HG03378 (cell line): ENCODE measurements at regions not wholly inside any gene's neighbourhood (a gene's known extent, or its start where the extent isn't known, plus 50 kb on each side); places are given as distances from the start of the nearest gene placed in this dataset.

ENCODE experiments used
- ATAC-seq: cut with Tn5 transposase; IDR thresholded peaks from one replicate; pipeline ENCODE4 v1.9.1; 2021; ENCODE audit warnings: mild to moderate bottlenecking, moderate library complexity; ENCODE audit not compliant: unreplicated experiment

DNA sequence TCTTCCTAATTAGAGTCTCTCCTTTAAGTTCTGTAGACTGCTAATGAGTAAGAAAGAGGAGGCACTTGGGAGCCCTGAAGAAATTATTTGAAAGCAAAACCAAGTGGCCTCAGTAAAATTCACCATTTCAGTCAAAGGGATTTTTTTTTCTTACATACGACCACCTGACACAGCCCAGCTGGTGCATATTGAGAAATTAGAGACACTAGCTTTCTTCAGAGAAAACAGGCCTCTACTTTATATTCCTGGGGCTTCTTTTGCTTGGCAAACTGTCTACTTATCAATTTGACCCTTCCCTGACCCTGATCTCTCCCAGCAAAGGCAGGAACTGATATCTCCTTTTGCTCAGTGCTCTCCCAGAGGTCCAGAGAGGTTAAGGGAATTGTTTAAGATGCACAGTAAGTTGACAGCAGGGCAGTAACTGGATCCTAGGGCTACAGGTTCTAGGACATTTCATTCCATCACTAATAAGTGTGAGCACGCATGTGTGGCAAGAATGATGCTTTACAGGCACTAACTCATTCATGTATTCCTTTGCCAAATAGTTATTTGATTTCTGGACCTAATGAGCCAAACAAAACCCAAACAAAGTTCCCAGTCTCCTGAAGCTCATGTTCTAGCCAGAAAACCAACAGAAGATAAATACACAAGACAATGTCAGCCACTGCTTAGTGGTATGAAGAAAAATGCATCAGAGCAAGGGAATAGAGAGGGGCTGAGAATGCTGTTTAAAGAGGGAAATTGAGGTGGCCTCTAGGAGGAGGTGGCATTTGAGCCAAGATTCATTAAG is 467.6 kb downstream of the SOX6 start:
- ATAC-seq: no peak

- no peak for ATAC-seq
These were observed 466.8 kb downstream of the SOX6 start for GRCh38 chr11:15889363-15890030.

- no peak for ATAC-seq
These were observed 466.2 kb downstream of the SOX6 start for GRCh38 chr11:15890031-15890713.

- no peak for ATAC-seq
These were observed 463.3 kb downstream of the SOX6 start for GRCh38 chr11:15893080-15893492.

- ATAC-seq: no peak
These were observed 460.3 kb downstream of the SOX6 start for GRCh38 chr11:15896026-15896425.

DNA sequence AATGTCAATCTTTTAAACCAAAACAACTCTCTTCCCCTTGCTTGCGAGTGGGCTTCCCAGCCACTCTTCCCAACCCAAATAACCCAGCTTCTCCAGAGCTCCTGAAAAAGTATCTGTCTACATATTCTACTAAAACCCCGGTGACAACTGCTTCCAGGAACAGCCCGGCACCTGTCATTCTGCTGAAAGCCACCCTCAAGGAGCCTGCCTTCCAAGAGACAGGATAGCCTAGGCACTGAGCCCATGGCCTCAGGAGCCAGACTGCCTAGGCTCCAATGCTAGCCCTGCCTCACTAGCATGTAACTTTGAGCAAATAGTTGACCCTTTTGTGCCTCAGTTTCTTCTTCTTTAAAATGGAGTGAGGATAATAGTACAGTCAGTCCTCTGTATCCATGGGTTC is 459.8 kb downstream of the SOX6 start:
- ATAC-seq: no peak

DNA sequence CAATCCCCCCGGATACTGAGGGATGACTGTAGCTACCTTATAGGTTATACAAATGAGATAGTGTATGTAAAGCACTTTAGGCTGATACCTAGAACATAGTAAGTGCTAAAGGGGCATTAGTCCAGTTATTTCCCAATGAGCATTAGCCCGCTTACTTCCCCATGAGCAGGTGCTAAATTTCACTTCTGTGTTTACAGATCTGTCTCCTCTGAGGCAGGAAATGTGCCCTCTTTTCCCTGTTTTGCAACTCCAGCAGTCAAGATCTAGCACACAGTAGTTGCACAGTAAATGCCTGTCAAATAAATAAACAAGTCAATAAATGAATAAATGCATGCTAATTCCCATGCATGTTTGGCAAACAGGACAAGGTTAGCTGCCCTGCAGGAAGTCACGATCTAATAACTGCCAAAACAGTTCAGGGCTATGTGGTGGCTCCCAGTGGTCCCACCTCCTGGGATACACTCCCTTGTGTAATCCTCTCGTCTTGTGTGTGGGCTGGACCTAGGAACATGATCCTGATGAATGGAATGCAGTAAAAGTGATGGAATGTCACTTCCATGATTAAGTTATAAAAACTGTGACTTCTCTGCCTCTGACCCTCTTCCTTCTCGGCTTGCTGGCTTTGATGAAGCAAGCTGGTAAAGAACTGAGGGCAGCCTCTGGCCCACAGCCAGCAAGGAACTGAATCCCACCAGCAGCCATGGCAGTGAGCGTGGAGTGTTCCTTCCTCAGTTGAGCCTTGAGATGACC is 459.0 kb downstream of the SOX6 start:
- no peak for ATAC-seq

DNA sequence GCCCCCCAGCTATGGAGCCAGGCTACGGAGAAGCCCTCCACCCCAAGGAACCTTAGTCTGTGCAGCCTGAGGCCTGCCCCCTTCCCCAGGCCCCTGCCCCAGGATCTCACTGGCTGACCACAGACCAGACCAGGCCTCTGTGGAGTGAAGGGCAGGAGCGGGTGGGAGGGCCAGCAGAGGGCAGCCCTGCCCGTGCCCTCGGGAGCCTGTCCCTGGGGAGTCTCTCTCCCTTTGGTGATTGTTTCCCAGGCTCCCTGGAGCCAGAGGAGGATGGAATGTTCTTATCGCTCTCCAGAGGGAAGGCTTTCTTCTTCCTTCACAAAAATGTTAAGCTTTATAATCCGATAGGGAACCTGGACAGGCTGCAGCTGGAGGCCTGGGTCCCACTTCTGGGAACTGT is 455.3 kb downstream of the SOX6 start:
- ATAC-seq: no peak

DNA sequence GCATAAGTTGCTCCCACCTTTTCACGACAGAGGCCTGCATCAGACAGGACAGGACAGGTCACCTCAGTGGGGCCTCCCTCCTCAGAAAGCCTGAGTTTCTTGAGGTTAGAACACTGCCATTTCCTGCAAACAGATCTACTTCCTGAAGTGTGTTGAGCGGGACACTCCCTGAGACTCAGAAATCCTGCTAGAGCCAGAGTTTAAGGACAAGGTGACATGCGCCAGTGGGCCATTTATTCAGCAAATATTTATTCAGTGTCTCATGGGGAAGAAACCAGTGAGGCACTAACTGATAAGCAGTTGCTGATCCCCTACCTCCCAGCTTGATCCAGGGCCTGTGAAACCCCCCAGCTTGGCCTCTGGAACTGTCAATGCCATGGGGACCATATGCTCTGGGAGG is 454.6 kb downstream of the SOX6 start:
- ATAC-seq: no peak

- ATAC-seq: no peak
These were observed 453.1 kb downstream of the SOX6 start for GRCh38 chr11:15903246-15903645.

DNA sequence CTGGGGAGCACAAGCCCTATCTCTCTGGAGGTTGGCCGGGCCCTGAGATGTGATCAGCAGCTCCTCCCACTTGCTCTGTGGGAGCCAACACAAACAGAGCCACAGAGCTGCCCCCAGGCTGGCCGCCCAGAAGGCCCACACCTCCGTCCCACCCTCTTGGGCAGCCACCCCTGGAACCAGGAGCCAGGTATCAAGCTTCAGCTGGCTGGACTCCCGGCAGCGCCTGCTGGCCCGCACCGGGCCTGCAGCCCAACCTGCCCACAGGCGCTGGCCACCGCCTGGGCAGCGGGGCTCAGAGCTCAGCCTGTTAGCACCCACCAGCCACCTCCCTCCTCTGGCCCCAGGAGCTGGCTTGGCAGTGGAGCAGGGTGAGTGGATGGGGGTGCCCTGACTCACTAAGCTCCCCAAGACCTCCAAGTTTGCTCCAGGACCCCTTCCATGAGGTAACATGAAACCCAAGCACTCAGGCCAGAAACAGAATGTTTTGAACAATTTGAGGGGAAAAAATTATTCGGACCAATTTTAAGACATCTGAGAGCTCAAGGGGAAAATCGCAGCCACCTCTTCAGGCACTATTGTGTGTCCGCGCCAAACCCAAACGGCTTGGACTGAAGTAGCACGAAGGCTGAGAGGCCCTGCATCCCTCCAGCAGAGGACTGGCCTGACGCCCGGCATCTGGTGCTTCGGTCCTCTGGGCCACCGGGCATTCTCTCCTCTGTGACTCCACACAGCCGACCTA is 450.8 kb downstream of the SOX6 start:
- no peak for ATAC-seq

GRCh38 chr11:15906481-15907035 is 449.8 kb downstream of the SOX6 start:
- ATAC-seq: no peak

- ATAC-seq: no peak
These were observed 448.5 kb downstream of the SOX6 start for GRCh38 chr11:15907806-15908205.

- ATAC-seq: no peak
These were observed 446.3 kb downstream of the SOX6 start for GRCh38 chr11:15909937-15910598.

GRCh38 chr11:15910761-15911160 is 445.6 kb downstream of the SOX6 start:
- no peak for ATAC-seq

- no peak for ATAC-seq
These were observed 444.8 kb downstream of the SOX6 start for GRCh38 chr11:15911377-15912044.

- ATAC-seq: no peak
These were observed 444.1 kb downstream of the SOX6 start for GRCh38 chr11:15912291-15912690.

GRCh38 chr11:15912825-15913224 is 443.5 kb downstream of the SOX6 start:
- ATAC-seq: no peak

DNA sequence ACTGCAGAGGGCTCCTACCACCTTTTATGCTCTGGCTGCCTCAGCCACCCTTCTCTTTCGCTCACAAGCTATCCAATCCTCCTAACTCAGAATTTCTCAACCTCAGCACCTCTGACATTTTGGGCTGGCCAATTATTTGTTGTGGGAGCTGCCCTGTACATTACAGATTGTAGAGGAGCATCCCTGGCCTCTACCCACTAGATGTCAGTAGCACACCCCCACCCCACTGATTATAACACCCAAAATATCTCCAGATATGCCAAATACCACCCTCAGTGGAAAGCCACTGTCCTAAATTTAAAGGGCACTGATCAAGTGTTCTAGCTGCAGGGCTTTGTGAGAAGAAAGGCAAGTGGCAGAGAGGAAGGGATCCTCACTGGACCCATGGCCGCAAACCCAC is 443.1 kb downstream of the SOX6 start:
- ATAC-seq: no peak
